GM18907 (cell line): ENCODE measurements at regions not wholly inside any gene's neighbourhood (a gene's known extent, or its start where the extent isn't known, plus 50 kb on each side); places are given as distances from the start of the nearest gene placed in this dataset.
"Not testable (repeated sequence)": the region's sequence is repeated elsewhere in the genome, so short reads cannot be mapped to it uniquely, and the experiment has no call there.

Source experiments
- ATAC-seq: cut with Tn5 transposase; IDR thresholded peaks from one replicate; pipeline ENCODE4 v1.9.1; 2021; ENCODE audit warnings: mild to moderate bottlenecking, moderate library complexity; ENCODE audit not compliant: unreplicated experiment

DNA sequence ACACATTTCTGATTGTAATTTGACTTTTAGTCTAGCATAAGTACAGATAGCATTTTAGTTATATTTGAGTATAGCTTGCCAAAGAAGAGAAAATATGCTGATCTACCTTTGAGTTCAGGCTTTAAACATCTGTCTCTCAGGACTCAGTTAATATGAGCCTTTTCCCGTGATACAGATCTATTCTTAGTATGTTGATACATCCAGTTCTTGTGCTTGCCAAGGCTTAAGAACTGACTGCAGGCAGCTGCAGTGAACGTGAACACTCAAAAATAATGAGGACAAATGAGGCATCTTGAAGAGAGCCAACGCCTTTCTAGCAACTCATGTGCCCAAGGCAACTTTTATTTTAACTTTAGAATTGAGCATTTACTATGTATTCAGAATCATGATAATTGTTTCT lies 325.5 kb downstream of the SI start:
- ATAC-seq, result no peak

- no peak for ATAC-seq
Measured at GRCh38 chr3:164748626-164749025, 329.7 kb downstream of the SI start.

- ATAC-seq, result no peak
Measured at GRCh38 chr3:164741869-164742268, 336.4 kb downstream of the SI start.

GRCh38 chr3:164737174-164737573 lies 341.1 kb downstream of the SI start:
- ATAC-seq, result no peak

DNA sequence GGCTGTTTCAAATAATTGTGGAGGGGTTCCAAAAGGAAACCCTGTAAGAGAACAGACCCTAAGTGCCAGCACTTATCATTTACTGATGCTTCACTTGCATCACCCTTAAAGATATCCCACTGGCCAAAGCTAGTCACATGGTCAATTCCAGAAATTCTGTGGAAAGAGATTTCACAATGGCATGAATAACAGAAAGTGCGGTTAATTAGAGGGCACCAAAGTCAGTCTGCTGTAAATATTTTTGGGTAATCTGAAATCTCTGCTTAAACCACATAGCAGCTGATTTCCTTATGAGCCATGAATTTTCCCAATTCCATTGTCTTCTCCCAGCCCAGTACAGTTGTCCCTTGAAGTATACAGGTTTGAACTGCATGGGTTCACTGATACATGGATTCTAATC lies 346.1 kb downstream of the SI start:
- ATAC-seq, result no peak

DNA sequence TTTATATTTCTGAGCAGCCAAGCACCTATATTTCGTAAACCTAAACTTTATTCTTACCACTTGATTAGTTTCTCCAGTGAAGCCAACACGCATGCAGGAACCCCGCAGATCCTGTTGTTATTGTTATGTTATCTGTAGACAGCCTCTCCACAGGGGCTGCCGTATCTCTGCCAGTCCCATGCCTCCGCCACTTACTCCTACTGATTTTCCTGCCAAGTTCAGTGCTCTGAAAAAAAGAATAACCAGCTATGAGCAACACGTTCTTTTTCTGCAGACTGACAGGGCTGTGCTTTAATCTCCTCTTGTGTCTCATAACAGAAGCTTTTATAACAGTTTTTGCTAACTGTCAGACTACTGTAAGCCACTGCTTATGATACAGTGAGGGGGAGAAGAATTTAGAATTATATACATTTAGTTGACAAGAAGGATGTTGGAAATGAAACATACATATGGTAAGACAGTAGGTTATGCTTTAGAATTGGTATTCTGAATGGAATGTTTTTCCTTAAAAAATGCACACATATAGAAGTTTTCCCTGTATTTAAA lies 347.4 kb downstream of the SI start:
- no peak for ATAC-seq

GRCh38 chr3:164723396-164723795 lies 354.9 kb downstream of the SI start:
- no peak for ATAC-seq

GRCh38 chr3:164702808-164703207 lies 375.5 kb downstream of the SI start:
- ATAC-seq, result not testable (repeated sequence)

- ATAC-seq, result no peak
Measured at GRCh38 chr3:164687902-164688301, 390.4 kb downstream of the SI start.

- ATAC-seq, result no peak
Measured at GRCh38 chr3:164687211-164687610, 391.1 kb downstream of the SI start.

- no peak for ATAC-seq
Measured at GRCh38 chr3:164683489-164683888, 394.8 kb downstream of the SI start.

DNA sequence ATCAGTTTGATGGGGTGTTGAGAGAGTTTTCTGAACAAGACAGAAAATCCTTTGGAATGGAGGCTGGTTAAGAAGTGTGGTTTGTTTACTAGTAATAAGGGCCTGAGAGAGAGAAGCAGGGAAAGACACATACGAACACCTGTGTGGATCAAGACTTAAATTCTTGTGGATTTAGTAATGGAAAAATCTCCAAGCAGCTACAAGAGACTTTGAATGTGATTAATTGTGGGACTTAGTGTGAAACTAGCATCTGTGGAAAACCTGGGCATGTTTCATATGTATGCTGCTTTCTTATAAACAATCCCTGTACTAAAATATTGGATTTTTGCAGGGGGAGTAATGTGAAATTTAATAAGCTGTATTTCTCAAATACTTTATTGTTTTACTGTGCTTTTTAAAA lies 399.1 kb downstream of the SI start:
- no peak for ATAC-seq

GRCh38 chr3:164677317-164677716 lies 401.0 kb downstream of the SI start:
- ATAC-seq, result no peak

DNA sequence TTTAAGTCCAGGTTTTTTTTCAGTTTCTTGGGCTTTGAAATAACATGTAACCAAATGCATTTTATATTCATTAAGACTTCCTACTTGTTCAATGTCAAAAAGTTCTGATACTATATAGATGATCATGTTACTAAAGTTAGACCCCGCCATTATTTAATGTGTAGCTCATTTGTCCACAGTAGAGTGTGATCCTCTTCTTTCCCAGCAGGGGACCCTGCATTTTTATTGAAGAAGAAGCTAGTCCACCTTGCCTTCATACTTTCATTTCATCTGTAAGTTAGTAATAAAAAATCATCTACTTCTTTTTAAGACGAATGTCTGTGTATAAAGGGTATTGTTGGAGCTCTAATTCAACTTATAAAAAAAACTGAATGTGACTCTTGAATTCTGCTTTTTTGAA lies 404.6 kb downstream of the SI start:
- no peak for ATAC-seq

- ATAC-seq, result no peak
Measured at GRCh38 chr3:164658125-164658524, 420.2 kb downstream of the SI start.

DNA sequence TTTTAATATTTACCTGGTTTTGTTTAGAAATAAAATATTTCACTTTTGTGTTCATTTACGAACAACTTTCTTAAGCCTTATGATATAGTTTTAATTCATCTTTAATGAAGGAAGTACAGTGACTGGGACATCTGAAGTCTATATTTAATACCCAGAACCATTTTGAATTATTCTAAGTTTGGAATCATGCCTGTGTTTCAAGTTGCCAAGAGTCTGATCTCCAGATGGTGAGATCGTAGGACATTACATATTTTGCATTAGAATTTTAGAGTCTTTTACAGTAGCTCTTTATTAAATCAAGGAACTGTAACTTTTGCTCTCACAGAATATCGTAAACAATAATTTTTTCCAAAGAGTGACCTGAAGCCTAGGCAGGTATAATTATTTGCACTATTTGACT lies 420.7 kb downstream of the SI start:
- no peak for ATAC-seq

DNA sequence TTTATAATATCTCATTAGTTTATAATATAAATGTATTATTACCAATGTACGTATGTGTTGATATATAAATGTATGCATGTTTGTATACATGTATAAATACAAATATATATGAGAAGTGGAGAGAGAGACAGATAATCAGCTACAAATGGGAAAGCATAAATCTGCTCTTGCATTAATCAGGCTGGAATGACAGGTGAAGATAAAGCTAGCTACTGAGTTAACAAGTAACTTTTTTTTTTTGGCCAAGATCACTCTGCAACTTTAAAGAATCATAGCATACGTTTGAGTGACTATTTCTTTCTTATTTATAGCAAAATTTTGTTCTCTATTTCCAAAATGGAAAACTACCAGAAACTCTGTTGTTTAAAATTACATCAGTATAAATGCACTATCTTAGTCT lies 422.8 kb downstream of the SI start:
- no peak for ATAC-seq

DNA sequence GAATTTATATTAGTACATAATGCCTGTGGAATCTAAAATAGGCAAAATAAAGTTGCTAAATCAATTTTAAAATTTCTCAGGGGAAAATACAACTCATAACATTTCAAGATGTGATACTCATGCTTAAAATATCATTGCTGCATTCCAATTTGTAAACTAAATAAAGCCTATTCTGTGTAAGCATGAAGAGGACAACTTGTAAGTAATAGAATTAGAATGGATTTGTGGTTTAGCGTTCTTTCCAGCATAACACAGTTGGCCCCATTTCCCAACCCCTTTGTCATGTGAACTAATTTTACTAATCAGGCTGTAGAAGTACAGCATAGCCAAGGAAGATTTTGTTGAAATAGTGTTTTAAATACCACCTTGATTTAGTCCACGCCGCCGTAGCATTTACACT lies 437.2 kb downstream of the SI start:
- no peak for ATAC-seq

DNA sequence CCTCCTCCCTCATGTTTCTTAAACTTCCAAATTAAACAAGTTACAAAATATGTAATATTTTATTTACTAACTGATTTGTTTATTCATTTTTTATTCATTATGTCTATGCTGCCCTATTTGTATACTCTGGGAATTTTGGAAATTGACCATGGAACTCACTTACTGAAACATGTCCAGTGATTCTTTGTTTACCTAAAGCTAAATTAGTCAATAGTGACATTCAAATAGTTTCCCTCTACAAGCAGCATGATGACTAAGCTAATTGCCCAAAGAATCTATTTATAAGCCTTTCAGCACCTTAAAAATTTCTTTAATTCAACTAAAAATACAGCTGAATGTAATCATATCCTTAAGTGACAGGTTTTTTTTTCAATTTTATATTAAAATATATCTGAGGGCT lies 437.7 kb downstream of the SI start:
- ATAC-seq, result no peak

- ATAC-seq, result no peak
Measured at GRCh38 chr3:164620956-164621355, 457.3 kb downstream of the SI start.

DNA sequence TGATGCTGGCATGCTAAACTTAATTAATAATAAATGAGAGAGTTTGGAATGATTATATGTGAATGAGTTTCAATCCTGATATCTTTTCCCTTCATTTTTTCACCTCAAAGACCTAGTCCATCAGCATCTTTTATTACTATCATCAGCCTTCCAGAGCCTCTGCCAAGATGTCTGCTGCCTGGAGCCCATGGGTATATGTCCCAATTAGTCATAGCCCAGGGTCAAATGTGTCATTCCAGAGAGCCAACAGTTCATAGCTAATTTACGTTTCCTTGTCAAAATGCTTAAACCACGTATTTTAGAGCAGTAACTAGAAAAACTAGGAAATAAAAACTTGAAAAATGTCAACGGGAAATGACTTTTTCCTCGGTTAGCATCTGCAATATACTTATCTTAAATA lies 457.9 kb downstream of the SI start:
- no peak for ATAC-seq

GRCh38 chr3:164612751-164613150 lies 465.5 kb downstream of the SI start:
- no peak for ATAC-seq

DNA sequence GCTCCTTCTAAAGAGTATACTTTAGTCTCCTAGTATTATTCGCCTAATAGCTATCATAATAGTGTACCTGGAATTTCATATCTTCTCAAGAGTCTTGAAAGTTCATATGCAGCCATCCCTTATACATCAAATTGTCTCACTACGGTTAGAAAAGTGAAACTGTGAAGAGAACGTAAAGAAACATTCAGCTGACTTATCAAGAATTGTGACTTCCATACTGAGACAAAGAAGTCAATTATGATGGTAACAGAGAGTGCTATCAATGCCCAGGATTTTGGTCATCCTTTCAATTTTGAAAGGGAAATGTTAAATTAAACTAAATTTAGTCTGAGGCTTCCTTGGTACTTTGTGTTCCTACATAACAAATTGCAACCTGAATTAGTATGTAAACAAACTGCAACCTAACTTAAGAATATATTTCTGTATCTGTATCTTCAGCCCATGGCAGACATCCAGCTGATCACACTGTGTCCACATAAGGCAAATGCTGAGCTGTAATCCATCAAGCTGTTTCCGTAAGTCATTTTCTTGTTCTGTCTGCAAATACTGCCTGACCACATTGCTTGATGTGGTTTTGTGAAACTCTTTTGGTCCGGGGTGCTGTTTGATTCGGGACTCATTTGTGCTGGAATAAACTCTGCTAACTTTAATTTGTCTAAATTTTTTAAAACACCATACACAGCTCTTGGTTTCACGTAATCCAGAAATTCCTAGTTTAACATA lies 469.6 kb downstream of the SI start:
- no peak for ATAC-seq
